ENCODE measurements at regions not wholly inside any gene's neighbourhood (a gene's known extent, or its start where the extent isn't known, plus 50 kb on each side); places are given as distances from the start of the nearest gene placed in this dataset.

GRCh38 chr18:22844190-22844589 lies 88.9 kb upstream of the RBBP8 start:
- no peak overlapping the region for H3K27ac Mint-ChIP-seq (ENCODE audit: unreplicated experiment)
- no peak for DNase-seq (ENCODE audit: extremely low spot score, unreplicated experiment)
- no peak overlapping the region for H3K4me3 Mint-ChIP-seq (ENCODE audit: unreplicated experiment)
- no peaks in the 10 kb centered on the region for H3K9me3 Mint-ChIP-seq (ENCODE audit: unreplicated experiment)
- no peaks in the 10 kb centered on the region for H3K4me1 Mint-ChIP-seq (ENCODE audit: unreplicated experiment)
- no peak for TF ChIP-seq CTCF (IDR thresholded peaks at IDR 0.05)
- H3K27me3 Mint-ChIP-seq (ENCODE audit: unreplicated experiment): peaks cover 22% of the 10 kb centered on the region
- no peaks in the 10 kb centered on the region for H3K36me3 Mint-ChIP-seq (ENCODE audit: unreplicated experiment)

GRCh38 chr18:22844628-22845027 lies 88.5 kb upstream of the RBBP8 start:
- Mint-ChIP-seq H3K4me3 (ENCODE audit: unreplicated experiment) (no peak overlapping the region), H3K4me1 (ENCODE audit: unreplicated experiment) (no peaks in the 10 kb centered on the region), H3K27ac (ENCODE audit: unreplicated experiment) (no peak overlapping the region), H3K36me3 (ENCODE audit: unreplicated experiment) (no peaks in the 10 kb centered on the region), H3K9me3 (ENCODE audit: unreplicated experiment) (no peaks in the 10 kb centered on the region), H3K27me3 (ENCODE audit: unreplicated experiment) (peaks cover 22% of the 10 kb centered on the region)
- DNase-seq (ENCODE audit: extremely low spot score, unreplicated experiment): no peak
- TF ChIP-seq CTCF (IDR thresholded peaks at IDR 0.05): no peak

- no peak overlapping the region for H3K27ac Mint-ChIP-seq (ENCODE audit: unreplicated experiment)
- H3K9me3 Mint-ChIP-seq (ENCODE audit: unreplicated experiment): no peaks in the 10 kb centered on the region
- H3K36me3 Mint-ChIP-seq (ENCODE audit: unreplicated experiment): no peaks in the 10 kb centered on the region
- no peaks in the 10 kb centered on the region for H3K4me1 Mint-ChIP-seq (ENCODE audit: unreplicated experiment)
- peak; percentile 57 for TF ChIP-seq CTCF (IDR thresholded peaks at IDR 0.05)
- H3K4me3 Mint-ChIP-seq (ENCODE audit: unreplicated experiment): no peak overlapping the region
- H3K27me3 Mint-ChIP-seq (ENCODE audit: unreplicated experiment): peaks cover 33% of the 10 kb centered on the region
- DNase-seq (ENCODE audit: extremely low spot score, unreplicated experiment): no peak
Observed at GRCh38 chr18:22846088-22846683, 86.9 kb upstream of the RBBP8 start.

GRCh38 chr18:22846697-22847096 lies 86.4 kb upstream of the RBBP8 start:
- DNase-seq (ENCODE audit: extremely low spot score, unreplicated experiment): no peak
- TF ChIP-seq CTCF (IDR thresholded peaks at IDR 0.05): no peak
- no peak overlapping the region for H3K4me3 Mint-ChIP-seq (ENCODE audit: unreplicated experiment)
- H3K4me1 Mint-ChIP-seq (ENCODE audit: unreplicated experiment): no peaks in the 10 kb centered on the region
- no peak overlapping the region for H3K27ac Mint-ChIP-seq (ENCODE audit: unreplicated experiment)
- H3K27me3 Mint-ChIP-seq (ENCODE audit: unreplicated experiment): peaks cover 38% of the 10 kb centered on the region
- no peaks in the 10 kb centered on the region for H3K9me3 Mint-ChIP-seq (ENCODE audit: unreplicated experiment)
- no peaks in the 10 kb centered on the region for H3K36me3 Mint-ChIP-seq (ENCODE audit: unreplicated experiment)

GRCh38 chr18:22847392-22847791 lies 85.7 kb upstream of the RBBP8 start:
- no peaks in the 10 kb centered on the region for H3K4me1 Mint-ChIP-seq (ENCODE audit: unreplicated experiment)
- H3K4me3 Mint-ChIP-seq (ENCODE audit: unreplicated experiment): no peak overlapping the region
- DNase-seq (ENCODE audit: extremely low spot score, unreplicated experiment): no peak
- H3K9me3 Mint-ChIP-seq (ENCODE audit: unreplicated experiment): no peaks in the 10 kb centered on the region
- no peaks in the 10 kb centered on the region for H3K36me3 Mint-ChIP-seq (ENCODE audit: unreplicated experiment)
- no peak overlapping the region for H3K27ac Mint-ChIP-seq (ENCODE audit: unreplicated experiment)
- TF ChIP-seq CTCF (IDR thresholded peaks at IDR 0.05): no peak
- H3K27me3 Mint-ChIP-seq (ENCODE audit: unreplicated experiment): peaks cover 42% of the 10 kb centered on the region
